ENCODE measurements at regions not wholly inside any gene's neighbourhood (a gene's known extent, or its start where the extent isn't known, plus 50 kb on each side); places are given as distances from the start of the nearest gene placed in this dataset.

DNA sequence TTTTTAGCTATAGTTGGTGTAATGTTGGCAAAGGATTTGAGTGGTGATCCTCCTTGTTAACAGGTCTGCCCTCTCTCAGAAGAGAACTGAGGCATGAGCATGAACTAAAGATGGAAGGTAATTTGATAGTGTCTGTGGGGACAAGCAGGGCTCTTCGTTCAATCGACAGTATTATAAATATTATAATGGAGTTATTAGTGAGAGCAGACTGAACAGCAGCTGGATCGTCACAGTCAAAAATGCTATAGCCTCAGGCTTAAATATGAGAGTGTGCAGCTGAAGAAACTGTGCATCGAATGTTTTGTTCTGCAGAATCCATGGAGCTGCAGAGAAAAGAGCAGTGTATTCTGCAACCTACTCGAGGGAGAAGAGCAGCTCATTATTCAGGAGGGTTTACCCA is 757.3 kb downstream of the DNAH5 start:
- no peak for TF ChIP-seq JUND (IDR thresholded peaks at IDR 0.05)
- no peak for TF ChIP-seq POLR2AphosphoS5 (IDR thresholded peaks at IDR 0.05; ENCODE audit: low read depth, low read length)
- no peak for TF ChIP-seq EZH2phosphoT487 (IDR thresholded peaks at IDR 0.05; ENCODE audit: borderline replicate concordance)

All from HCT116 (cell line).